ENCODE measurements at regions not wholly inside any gene's neighbourhood (a gene's known extent, or its start where the extent isn't known, plus 50 kb on each side); places are given as distances from the start of the nearest gene placed in this dataset.
"Not testable (repeated sequence)": the region's sequence is repeated elsewhere in the genome, so short reads cannot be mapped to it uniquely, and the experiment has no call there.

DNA sequence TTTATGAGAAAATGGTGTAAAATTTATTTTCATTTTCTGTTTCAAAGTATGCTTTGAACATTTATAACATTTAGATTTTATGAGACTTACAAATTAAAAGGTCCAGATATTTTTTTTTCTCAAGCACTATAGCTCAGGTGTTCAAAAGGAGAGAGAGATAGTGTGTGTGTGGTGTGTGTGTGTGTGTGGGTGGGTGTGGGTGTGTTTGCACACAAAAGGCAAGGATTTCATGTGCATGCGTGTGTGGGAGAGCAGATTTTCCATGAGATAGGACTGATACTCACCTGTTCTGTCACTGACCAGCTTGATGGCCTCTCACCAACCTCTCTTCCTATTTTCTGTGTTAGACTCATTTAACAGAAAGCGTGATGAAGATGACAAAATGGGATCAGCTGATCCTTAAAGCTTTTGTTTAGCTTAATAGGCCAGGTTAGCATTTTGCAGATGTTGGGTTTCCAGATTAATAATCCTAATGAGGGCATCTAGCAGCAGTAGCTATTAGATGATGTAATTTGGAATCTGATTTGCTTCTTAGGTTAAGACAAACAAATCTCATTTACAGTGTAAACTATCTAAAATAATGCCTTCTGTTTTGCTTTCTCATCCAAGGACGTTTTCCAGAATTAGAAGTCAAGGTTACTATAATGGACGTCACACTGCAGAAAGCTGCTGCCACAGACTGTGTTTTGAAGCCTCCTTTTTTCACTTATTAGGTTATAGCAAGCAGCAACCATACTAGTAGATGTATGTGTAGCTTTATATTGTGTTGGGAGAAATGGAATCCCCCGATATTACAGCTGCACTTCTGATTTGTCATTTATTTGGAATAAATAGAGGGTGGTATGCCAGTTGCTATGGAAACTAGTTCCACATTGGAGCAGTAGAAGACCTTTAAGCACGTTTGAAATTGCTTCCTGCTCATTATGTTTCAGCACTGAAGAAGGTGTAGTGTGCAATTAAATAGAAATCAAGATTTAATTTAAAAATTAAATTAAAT, 355.6 kb downstream of the TAF11L14 start:
- DNase-seq = no peak

GRCh38 chr5:17991775-17992174, 357.5 kb downstream of the TAF11L14 start:
- DNase-seq = no peak

GRCh38 chr5:17992291-17992690, 358.0 kb downstream of the TAF11L14 start:
- DNase-seq = no peak

DNA sequence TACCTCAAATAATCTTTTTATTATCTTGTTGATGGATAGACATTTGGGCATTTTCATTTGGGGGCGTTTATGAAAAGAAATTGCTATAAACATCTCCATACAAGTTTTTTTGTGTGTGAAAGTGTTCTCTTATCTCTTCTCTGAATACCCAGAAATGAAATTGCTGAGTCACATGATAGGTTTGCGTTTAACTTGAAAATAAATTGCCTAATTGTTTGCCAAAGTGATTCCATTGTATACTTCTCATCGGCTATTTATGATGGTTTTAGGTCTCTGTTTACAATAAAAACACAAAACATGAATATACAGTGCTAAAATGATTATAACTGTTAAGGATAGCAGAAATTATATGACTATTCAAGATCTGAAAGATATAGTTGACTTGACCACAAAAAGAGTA, 361.7 kb downstream of the TAF11L14 start:
- no peak for DNase-seq

DNA sequence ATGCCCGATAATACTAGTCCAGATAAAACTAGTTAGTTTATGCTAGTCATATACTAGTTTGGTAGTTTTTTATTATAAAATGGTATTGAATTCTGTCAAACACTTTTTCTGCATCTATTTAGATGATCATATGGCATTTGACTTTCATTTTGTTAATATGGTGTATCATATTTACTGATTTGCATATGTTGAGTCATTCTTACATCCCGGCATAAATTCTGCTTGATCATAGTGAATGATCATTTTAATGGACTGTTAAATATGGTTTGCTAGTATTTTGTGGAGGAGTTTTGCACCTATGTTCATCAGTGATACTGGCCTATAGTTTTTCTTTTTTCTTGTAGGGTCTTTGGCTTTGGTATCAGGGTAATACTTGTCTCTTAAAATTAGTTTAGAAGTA, 365.6 kb downstream of the TAF11L14 start:
- DNase-seq = no peak

DNA sequence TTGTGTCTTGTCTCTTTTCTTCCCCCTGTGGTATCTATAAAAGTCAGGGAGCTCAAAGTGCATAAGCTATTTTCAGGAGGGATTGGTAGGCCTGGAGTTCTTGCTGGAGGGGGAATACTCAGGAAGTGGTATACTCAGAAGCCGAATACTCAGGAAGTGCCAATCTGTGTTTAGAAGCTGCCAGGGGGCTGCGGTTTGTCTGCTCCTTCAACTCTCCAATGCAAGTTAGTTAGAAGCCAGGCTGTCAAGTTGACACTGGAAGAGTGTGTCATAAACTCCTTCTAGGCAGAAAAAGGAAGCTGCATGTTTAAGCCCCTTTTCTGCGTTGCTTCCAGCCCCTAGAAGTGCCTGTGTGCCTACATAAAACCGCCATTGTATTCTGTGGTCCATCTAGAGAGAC, 366.5 kb downstream of the TAF11L14 start:
- no peak for DNase-seq

DNA sequence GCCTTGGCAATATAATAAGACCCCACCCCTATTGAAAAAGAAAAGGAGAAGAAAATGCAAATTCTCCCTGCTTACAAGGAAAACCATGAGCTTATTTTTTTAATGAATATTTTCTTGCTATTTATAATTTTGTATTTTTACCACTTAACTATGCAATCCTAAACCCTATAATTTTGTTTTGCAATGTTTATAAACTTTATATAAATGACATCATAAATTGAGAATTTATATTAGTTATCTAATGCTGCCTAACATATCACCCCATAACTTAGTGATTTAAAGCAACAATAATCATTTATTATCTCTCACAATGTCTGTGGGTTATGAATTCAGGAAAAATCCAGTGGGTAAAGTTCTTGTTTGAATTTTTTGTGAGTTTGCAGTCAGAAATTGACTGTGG, 369.1 kb downstream of the TAF11L14 start:
- DNase-seq = no peak

- DNase-seq = peak; percentile 6
These were observed 369.5 kb downstream of the TAF11L14 start for GRCh38 chr5:18003784-18004183.

- DNase-seq = not testable (repeated sequence)
These were observed 372.0 kb downstream of the TAF11L14 start for GRCh38 chr5:18006235-18006634.

- DNase-seq = no peak
These were observed 374.7 kb downstream of the TAF11L14 start for GRCh38 chr5:18008940-18009339.

DNA sequence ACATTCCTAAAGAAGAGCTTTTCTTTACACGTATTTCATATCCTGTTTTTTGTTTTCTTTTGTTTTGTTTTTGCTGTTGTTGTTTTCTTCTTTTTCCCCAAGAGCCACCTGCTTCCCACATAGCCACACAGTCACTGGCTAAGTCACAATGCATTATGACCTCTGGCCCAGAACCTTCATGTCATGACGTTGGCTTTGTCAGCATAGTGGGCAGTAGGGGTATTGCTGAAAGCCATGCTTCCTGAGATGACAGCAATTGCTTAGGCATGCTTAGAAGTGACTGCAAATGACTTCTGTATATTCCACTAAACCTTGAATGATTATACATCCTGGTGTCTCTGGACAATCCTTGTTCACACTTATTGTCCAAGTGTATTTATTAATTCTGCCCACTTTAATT, 375.8 kb downstream of the TAF11L14 start:
- no peak for DNase-seq

DNA sequence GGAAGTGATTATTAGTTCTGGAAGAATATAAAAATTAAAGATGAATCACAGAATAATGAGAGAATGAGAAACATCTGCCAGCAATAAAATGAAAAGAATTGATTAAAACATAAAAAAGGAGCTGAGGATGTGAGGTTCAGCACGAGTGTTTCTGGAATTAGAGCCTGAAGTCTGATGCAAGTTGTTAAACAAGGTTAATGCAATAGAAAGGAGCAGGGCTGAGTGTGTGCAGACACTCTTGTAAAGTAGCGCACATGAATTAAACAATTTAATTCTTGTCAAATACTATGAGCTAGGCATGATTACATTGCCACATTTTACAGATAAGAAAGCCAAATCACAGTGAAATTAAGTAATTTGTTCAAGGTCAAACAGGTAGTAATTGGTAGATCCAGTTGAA, 384.2 kb downstream of the TAF11L14 start:
- DNase-seq = no peak

- DNase-seq = no peak
These were observed 389.0 kb downstream of the TAF11L14 start for GRCh38 chr5:18023275-18023674.

- DNase-seq = no peak
These were observed 389.7 kb downstream of the TAF11L14 start for GRCh38 chr5:18023986-18024385.

- no peak for DNase-seq
These were observed 390.3 kb downstream of the TAF11L14 start for GRCh38 chr5:18024542-18024941.

GRCh38 chr5:18027241-18027867, 393.1 kb downstream of the TAF11L14 start:
- DNase-seq = no peak

GRCh38 chr5:18028036-18028435, 393.8 kb downstream of the TAF11L14 start:
- DNase-seq = no peak

DNA sequence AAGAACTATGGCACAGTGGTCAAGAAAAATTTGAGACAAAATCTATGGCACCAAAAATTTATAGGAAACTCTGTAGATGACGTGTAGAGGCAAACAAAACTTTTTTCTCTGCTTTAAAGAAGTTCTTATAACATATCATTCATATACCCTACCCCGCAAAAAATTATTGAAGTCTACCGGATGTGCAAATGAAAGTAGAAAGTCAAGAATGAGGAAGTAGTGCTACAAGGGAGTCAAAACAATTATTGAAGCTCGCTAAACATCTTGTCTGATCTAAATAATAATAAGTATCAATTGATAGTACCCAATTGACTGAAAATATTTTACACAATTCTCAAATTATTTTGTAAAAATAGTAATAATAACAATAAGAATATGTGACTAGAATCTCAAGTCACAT, 398.5 kb downstream of the TAF11L14 start:
- no peak for DNase-seq

DNA sequence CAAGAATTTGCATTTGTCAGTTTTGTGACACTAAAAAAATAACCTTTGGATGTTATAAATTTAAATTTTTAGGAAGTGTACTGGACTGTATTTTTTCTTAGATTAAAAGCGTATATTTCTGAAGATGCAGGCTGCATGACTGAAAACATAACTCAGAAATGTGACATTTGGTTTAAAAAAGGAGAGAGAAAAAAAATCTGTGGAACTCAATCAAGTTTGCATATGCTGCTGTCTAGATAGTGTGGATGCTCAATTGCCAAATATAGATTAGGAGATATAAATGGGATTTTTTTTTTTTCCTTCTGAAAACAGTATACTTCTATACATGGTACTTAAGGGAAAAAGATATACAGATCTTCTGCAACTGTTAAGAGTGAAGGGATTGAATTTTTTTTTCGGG, 402.3 kb downstream of the TAF11L14 start:
- no peak for DNase-seq

DNA sequence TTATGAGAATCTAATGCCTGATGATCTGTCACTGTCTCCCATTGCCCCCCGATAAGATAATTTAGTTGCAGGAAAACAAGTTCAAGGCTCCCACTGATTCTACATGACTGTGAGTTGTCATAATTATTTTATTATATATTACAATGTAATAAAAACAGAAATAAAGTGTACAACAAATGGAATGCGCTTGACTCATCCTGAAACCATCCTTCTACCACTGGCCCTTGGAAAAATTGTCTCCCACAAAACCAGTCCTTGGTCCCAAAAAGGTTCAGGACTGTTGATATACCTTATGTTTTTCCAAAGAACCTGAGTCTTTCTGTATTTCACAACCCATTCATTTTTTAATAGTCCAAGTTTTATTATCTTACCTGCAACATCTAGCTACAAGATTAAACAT, 403.5 kb downstream of the TAF11L14 start:
- DNase-seq = peak; percentile 50

DNA sequence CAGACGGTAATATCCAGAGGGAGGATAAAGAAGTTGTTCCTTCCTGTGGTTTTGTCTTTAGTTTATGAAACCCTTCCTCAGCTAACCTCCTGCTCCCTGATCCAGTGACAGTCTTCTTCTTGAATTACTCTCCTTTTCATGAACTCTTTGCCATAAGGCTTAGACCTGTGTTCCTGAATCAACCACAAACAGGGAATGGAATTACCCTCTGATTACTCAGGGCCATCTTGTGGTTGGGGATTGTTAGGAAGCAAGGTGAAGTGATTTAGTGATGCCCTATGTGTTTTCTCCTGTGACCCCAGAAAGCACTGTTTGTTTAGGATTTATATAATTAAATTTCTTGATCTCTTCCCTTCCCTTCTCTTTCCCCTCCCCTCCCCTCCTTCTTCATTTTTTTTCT, 409.1 kb downstream of the TAF11L14 start:
- DNase-seq = no peak

GRCh38 chr5:18048449-18048848, 414.2 kb downstream of the TAF11L14 start:
- no peak for DNase-seq

DNA sequence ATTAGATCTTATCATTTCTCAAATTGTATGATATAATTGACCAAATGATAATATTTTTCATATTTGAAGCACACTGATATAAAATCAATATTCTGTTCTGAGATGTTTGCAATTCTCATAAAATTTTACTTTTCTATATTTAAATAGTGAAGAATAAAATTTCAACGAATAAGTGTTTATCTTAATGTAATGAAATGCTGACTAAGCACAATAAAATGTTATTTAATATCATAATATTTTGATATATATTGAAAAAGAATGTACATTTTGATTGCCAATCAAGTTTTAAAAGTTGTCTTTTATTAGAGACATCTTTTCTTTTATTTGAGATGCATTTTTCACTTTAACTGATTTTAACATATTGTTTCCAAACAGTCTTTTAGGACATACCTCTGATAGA, 416.1 kb downstream of the TAF11L14 start:
- DNase-seq = no peak

DNA sequence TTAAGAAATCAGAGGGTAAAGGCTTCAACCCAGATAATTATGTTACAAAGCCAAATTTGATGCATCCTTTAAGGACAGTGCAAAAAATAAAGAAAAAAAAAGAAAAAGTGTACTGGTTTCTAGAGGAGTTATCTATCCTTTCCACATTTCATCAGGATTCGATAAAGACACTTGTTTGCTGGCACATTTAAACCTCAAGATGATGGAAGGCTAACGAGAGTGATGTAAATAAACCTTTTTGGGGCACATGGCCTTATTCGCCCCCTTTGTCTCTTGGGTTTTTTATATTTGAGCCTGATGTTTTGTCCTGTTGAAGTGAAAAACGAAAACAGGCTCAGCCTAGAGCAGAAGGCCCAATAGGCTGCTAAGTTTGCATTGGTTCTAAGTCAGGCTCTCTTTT, 416.5 kb downstream of the TAF11L14 start:
- DNase-seq = no peak
